ENCODE measurements at regions not wholly inside any gene's neighbourhood (a gene's known extent, or its start where the extent isn't known, plus 50 kb on each side); places are given as distances from the start of the nearest gene placed in this dataset.

DNA sequence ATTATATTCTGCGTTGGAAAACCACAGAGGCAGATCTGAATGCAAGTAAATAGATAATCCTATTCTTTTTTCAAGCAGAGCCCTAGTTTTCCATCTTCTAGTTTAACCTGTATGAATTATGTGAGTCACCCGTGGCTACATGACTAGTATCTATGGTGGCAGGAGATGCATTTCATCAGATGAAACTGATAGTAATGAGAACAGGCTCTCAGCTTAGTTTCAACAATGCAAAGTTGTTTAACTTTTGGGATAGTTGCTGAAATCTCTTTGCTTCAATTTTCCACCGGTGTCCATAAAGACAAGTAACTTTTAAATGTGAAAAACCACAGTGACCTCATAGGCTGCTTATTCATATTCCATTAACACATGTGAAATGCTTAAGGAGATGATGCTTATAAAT is 1317.4 kb upstream of the TENM3 start:
- Mint-ChIP-seq H3K4me3 (no peak overlapping the region), H3K27me3 (no peaks in the 10 kb centered on the region), H3K9me3 (no peaks in the 10 kb centered on the region), H3K4me1 (no peaks in the 10 kb centered on the region), H3K36me3 (no peaks in the 10 kb centered on the region), H3K27ac (no peak overlapping the region)

DNA sequence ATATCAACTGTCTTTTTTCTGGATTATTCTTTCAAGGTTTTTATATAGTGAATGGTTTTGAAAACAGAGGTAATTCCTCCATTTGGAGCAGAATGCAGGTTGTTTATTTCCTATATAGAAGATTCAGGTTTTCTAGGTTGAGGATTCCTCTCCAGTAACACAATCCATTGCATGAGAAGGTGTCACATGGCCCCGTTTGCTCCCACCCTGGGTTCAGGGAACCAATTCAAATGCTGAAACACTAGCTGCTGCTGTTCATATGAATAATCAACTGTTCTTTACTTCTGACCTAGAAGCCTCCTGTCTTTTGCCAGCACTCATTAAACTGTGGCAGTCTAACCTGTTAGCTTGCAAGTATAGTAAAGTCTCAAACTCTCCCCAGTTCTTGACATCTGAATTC is 1316.9 kb upstream of the TENM3 start:
- Mint-ChIP-seq H3K36me3 (no peaks in the 10 kb centered on the region), H3K27me3 (no peaks in the 10 kb centered on the region), H3K9me3 (no peaks in the 10 kb centered on the region), H3K4me3 (no peak overlapping the region), H3K27ac (no peak overlapping the region), H3K4me1 (no peaks in the 10 kb centered on the region)

DNA sequence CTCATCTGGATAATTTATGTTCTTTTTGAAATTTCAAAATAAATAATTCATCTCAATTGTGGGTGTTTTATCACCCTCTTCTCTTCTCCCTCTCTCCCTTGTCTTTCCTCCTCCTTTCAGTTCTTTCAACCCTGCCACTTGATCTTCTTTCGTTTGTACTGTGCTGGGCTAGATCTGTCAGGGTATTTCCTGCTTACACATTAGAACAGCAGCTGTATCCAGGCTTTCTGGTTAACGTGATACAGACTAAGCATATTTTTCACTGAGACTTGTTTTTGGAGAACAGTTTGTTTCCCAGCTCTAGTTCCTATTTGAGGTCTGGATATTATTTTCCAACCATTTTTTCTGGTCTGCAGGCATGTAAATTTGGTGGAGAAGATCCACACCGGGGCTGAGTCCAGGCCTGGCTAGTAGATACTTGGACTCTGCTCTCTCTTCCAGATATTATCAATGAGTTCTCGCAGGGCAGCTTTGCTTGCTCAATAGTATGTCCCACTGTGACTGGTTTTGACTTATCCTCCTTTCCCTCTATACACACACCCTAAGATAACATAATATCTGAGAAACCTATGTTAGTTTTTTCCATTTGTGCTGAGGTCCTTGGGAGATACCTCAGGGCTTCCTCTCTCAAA is 1310.7 kb upstream of the TENM3 start:
- H3K27me3 Mint-ChIP-seq = no peaks in the 10 kb centered on the region
- H3K36me3 Mint-ChIP-seq = no peaks in the 10 kb centered on the region
- no peak overlapping the region for H3K4me3 Mint-ChIP-seq
- H3K9me3 Mint-ChIP-seq = peaks cover 0 to 9% (median 0%) of the 10 kb centered on the region in 3 donors
- H3K27ac Mint-ChIP-seq = no peak overlapping the region
- no peaks in the 10 kb centered on the region for H3K4me1 Mint-ChIP-seq

DNA sequence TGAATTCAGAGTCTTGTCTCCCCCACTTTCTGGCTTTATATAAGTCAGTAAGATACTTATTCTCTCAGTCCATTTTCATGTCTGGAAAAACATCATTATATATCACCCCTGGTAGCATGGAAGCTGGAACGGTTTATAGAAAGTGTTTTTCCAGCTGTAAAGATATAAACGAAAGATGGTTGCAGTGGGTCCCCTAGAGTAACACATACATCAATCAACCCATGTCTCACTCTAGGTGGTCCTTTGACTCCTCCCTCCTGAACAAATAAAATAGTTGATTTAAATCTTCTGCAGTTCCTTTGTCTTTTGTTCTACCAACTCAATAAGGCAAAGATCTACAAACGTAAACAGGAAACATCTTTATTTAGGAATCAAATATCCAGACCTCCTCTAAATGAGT is 1306.1 kb upstream of the TENM3 start:
- no peak overlapping the region for H3K27ac Mint-ChIP-seq
- H3K4me1 Mint-ChIP-seq = no peaks in the 10 kb centered on the region
- H3K27me3 Mint-ChIP-seq = no peaks in the 10 kb centered on the region
- no peak overlapping the region for H3K4me3 Mint-ChIP-seq
- peaks cover 0 to 11% (median 5%) of the 10 kb centered on the region in 3 donors for H3K9me3 Mint-ChIP-seq
- no peaks in the 10 kb centered on the region for H3K36me3 Mint-ChIP-seq

DNA sequence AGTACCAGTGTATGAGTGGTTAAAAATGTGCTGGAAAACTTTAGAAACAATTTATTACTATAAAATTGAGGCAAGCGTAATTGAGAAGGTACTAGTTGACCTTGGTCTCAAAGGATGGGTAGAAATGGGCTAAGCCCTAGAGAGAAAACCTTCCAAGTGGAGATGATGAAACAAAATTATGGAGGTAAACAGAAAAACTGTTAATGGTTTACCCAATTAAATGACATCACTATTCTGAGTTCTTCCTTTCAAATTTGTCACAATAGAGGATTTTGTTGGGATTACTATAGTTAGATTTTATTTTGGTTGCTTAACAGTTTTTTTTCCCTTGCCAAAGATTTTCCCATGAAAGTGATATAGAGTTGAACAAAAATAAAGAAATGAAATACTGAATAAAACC is 1302.5 kb upstream of the TENM3 start:
- peaks cover 0 to 12% (median 5%) of the 10 kb centered on the region in 3 donors for H3K9me3 Mint-ChIP-seq
- no peaks in the 10 kb centered on the region for H3K4me1 Mint-ChIP-seq
- no peaks in the 10 kb centered on the region for H3K27me3 Mint-ChIP-seq
- no peak overlapping the region for H3K4me3 Mint-ChIP-seq
- no peak overlapping the region for H3K27ac Mint-ChIP-seq
- no peaks in the 10 kb centered on the region for H3K36me3 Mint-ChIP-seq

DNA sequence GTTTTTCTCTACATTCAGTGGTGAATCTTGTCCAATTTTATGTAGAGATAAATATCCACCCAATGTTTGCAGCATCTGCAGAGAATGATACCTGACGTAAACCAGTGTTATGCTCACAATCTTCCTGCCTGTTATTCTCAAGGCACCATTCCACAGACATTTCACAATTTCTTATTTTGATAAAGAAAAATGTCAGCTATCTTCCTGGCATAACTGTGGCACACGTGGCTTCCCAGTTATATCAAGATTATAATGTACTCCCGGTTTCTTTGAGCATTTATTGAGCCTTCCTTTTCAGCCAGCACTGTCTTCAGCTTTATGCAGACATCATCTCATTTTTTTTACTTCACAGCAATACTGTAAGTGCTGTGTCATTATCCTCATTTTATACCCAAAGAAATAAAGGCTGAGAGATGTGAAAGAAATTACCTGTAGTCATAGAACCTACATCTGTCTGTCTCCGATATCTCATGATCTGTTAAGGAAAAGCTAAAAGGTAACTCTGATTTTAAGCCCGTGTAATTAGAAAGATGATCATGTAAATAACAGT is 1300.8 kb upstream of the TENM3 start:
- peaks cover 3% of the 10 kb centered on the region for H3K36me3 Mint-ChIP-seq
- H3K4me3 Mint-ChIP-seq = no peak overlapping the region
- peaks cover 0 to 1% (median 0%) of the 10 kb centered on the region in 3 donors for H3K4me1 Mint-ChIP-seq
- no peaks in the 10 kb centered on the region for H3K27me3 Mint-ChIP-seq
- H3K9me3 Mint-ChIP-seq = peaks cover 0 to 7% (median 5%) of the 10 kb centered on the region in 3 donors
- H3K27ac Mint-ChIP-seq = no peak overlapping the region

DNA sequence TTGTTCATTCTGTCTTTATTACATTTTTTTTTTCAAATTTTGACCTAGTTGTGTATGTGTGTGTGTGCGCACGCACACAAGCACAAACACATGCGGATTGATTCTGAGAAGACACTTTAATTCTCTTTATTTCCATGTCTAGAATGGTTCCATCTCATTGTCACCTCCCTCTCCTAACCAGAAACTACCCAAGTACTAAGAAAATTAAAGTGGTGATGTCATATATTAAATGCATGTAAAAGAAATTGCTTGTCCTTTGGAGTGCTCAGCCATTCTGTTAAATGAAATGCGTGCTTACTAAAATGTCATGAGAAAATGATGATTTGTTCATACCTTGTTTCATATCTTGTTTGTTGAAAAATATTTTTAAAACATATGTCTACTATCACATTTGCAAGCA is 1297.0 kb upstream of the TENM3 start:
- Mint-ChIP-seq H3K36me3 (peaks cover 3% of the 10 kb centered on the region), H3K4me1 (peaks cover 0 to 1% (median 0%) of the 10 kb centered on the region in 3 donors), H3K4me3 (no peak overlapping the region)

DNA sequence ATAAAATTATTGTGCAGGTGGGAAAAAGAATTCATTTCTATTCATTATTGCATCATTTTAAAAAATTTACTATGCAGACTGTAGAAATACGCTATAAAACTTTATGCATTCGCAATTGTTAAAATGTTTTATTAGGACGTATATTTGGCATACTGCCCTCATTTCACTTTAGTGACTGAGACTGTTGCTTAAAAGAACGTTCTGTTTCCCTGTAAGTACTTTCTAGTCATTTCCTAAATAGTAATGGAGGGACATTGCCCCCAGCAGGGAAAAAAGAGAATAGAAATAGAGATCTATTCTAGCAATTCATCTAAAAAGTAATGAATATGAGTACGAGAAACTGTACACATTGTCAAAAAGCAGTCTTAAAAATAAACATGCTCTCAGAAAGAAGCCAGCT is 1295.8 kb upstream of the TENM3 start:
- Mint-ChIP-seq H3K4me3 (no peak overlapping the region), H3K27me3 (no peaks in the 10 kb centered on the region), H3K4me1 (peaks cover 0 to 1% (median 0%) of the 10 kb centered on the region in 3 donors), H3K27ac (no peak overlapping the region), H3K9me3 (peaks cover 0 to 4% (median 2%) of the 10 kb centered on the region in 3 donors), H3K36me3 (peaks cover 3% of the 10 kb centered on the region)

More for the DNA sequence above, 1297.0 kb upstream of the TENM3 start:
- no peak overlapping the region for H3K27ac Mint-ChIP-seq
- peaks cover 0 to 7% (median 2%) of the 10 kb centered on the region in 3 donors for H3K9me3 Mint-ChIP-seq
- no peaks in the 10 kb centered on the region for H3K27me3 Mint-ChIP-seq

DNA sequence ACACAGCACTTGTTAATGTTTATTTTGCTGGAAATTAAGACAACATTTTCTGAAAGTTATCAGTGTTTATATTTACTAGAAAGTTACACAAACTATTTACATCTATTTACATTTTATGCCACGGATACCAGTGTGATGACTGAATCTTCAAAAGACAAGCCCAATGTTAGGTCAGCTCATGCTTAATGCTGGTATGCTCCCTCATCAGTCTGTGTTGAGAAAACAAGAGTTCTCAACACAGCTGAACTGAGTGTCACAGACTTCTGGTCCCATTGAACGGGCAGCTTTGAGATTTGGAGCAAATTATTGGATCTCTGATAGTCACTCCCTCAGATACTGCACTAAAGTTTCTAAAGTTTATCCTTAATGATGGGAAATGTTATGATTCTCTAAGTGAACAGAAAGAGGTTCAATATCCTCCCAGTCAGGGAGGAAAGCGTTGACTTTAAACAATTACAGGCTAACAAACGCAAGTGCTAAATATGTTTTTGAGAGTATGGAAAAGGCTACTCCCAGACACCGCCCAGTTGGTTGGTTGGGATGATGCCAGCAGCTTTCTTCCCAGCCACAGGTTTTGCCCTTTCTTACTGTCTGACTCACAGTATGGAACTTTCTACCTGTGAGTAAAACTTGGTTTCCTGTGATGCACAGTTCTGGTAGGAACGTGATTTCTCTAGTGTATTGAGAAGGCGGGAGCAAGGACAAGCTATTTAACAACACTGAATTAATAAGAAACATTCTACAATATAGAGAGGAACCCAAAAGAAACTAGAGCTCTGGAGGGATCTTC is 1293.6 kb upstream of the TENM3 start:
- H3K4me1 Mint-ChIP-seq = peaks cover 0 to 1% (median 0%) of the 10 kb centered on the region in 3 donors
- no peaks in the 10 kb centered on the region for H3K27me3 Mint-ChIP-seq
- H3K27ac Mint-ChIP-seq = no peak overlapping the region
- no peak overlapping the region for H3K4me3 Mint-ChIP-seq
- peaks cover 0 to 2% (median 2%) of the 10 kb centered on the region in 3 donors for H3K9me3 Mint-ChIP-seq
- H3K36me3 Mint-ChIP-seq = peaks cover 3% of the 10 kb centered on the region

DNA sequence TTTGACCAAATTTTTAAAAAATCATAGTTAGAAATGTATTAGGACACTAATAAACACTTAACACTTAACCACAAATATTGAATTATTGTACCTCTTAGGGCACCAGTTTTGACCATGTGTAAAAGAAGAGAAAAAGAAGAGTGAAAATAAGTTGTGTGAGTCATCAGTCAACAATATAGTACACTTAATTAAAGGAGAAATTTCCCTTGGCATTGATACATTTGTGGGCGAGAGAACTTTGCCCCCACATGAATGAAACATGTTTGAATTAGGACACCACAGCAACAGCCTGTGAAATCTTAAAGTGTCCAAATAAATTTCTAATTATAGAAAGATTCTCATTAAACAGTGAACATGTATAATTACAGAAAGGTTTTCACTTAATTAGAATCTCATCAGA is 1292.8 kb upstream of the TENM3 start:
- peaks cover 0 to 2% (median 2%) of the 10 kb centered on the region in 3 donors for H3K9me3 Mint-ChIP-seq
- peaks cover 0 to 1% (median 0%) of the 10 kb centered on the region in 3 donors for H3K4me1 Mint-ChIP-seq
- H3K27me3 Mint-ChIP-seq = no peaks in the 10 kb centered on the region
- H3K4me3 Mint-ChIP-seq = no peak overlapping the region
- H3K27ac Mint-ChIP-seq = no peak overlapping the region
- peaks cover 3% of the 10 kb centered on the region for H3K36me3 Mint-ChIP-seq

DNA sequence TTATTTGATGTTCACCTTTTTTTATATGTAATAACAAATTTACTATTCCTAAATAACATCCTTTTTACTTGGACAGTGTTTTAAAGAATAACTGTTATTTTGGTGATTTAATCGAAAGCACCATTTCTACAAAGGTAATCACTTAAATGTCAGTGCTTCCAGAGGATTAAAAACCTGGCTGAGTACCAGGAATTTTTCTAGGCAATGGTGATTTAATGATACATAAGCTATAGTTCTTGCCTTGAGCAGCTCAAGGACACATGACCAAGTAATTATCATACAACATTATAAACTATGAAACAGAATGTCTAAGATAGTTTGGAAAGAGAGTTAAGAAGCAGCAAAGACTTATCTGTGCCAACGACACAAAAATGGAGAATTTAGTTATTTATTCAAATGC is 1291.9 kb upstream of the TENM3 start:
- Mint-ChIP-seq H3K36me3 (peaks cover 2% of the 10 kb centered on the region), H3K4me1 (peaks cover 0 to 1% (median 0%) of the 10 kb centered on the region in 3 donors)

DNA sequence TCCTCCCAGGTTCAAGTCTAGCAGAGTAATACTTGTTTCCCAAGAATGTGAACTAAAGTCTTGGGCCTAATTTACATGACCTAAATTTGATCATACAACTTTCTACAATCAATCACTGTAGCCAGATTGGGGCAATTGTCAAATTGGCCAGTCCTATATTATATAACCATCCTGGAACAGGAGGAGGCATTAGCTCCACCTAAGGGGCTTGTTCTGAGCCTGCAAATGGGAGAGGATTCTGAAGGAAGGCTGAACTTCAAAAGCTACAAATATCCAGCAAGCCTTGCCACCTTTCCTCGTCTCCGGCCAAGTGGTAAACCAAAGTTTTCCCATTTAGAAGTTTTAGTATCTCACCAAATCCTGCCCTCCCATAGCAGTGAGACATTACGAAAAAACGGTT is 1289.6 kb upstream of the TENM3 start:
- Mint-ChIP-seq H3K36me3 (no peaks in the 10 kb centered on the region), H3K4me3 (no peak overlapping the region), H3K27ac (no peak overlapping the region), H3K27me3 (no peaks in the 10 kb centered on the region), H3K9me3 (peaks cover 0 to 2% (median 2%) of the 10 kb centered on the region in 3 donors), H3K4me1 (no peaks in the 10 kb centered on the region)

More for the DNA sequence above, 1291.9 kb upstream of the TENM3 start:
- H3K4me3 Mint-ChIP-seq = no peak overlapping the region
- H3K9me3 Mint-ChIP-seq = peaks cover 0 to 2% (median 2%) of the 10 kb centered on the region in 3 donors
- H3K27ac Mint-ChIP-seq = no peak overlapping the region
- no peaks in the 10 kb centered on the region for H3K27me3 Mint-ChIP-seq

DNA sequence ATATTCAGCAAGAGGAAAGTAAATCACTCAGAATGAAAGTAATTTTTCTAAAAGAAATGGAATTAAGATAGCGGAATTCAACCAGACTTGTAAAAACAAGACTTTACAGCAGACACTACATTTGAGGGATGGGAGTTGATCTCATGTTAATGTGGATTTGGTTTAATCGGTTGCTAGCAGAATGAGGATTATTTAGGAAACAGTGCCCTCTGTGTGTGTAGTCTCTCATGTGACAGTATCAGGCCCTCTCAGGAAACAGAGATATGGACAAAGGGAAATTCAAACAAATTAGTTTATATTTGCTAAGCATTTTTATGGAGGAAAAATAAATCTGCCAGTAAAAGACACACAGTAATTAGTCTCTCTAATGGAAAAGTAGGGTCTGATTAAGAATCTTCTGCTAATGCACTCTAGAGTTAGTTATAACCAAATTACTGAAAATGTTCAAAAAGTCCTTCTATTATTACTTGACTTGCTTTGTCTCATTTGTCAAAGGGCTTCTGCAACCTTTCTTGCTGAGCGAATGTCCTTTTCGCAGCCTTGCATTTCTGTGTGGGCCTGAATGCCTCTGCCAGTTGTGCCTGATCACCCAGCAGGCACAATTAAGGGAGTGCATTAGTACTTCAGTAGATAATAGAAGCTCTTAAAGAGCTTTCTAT is 1282.3 kb upstream of the TENM3 start:
- Mint-ChIP-seq H3K9me3 (peaks cover 2 to 6% (median 5%) of the 10 kb centered on the region in 3 donors), H3K27me3 (no peaks in the 10 kb centered on the region), H3K4me3 (no peak overlapping the region), H3K36me3 (no peaks in the 10 kb centered on the region), H3K4me1 (peaks cover 0 to 1% (median 0%) of the 10 kb centered on the region in 3 donors), H3K27ac (no peak overlapping the region)

DNA sequence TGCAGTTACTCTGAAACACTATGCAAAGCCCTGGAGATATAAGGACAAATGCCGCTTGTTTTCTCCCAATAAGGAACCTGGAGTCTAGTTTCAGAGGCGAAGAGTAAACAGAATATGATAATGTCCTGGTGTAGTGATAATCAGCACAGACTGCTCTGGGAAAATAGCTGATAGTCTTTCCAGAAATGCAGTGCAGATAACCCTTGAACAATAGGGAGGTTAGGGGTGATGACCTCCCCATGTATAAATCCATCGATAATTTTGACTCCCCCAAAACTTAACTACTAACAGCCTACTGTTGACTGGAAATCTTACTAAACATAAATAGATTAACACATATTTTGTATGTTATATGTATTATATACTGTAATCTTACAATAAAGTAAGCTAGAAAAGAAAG is 1280.9 kb upstream of the TENM3 start:
- Mint-ChIP-seq H3K36me3 (no peaks in the 10 kb centered on the region), H3K27ac (no peak overlapping the region), H3K4me3 (no peak overlapping the region), H3K4me1 (peaks cover 0 to 1% (median 0%) of the 10 kb centered on the region in 3 donors), H3K27me3 (no peaks in the 10 kb centered on the region), H3K9me3 (peaks cover 2 to 6% (median 5%) of the 10 kb centered on the region in 3 donors)

DNA sequence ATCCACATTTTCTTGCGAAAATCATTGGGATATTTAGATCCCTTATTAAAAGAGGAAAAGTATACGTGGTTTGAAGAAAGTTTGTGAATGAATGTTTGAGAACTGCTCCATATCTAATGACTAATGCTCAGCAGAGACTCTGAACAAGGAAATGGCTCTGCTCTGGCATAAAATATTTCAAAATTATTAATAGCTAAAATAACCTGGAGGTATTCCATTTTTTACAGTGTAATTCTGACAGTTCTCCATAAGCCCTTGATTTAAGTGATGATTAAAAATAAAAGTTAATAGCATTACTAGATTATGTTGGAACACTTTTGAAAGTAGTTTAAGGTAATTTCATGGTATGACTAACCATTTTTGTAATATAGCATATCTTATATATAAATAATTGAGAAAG is 1276.9 kb upstream of the TENM3 start:
- Mint-ChIP-seq H3K36me3 (no peaks in the 10 kb centered on the region), H3K27ac (no peak overlapping the region), H3K9me3 (peaks cover 6 to 8% (median 7%) of the 10 kb centered on the region in 3 donors), H3K27me3 (no peaks in the 10 kb centered on the region), H3K4me3 (no peak overlapping the region), H3K4me1 (peaks cover 0 to 1% (median 0%) of the 10 kb centered on the region in 3 donors)

Measured in IgD-negative memory B cell (primary cell).